OCI-LY3 (cell line): ENCODE measurements at regions not wholly inside any gene's neighbourhood (a gene's known extent, or its start where the extent isn't known, plus 50 kb on each side); places are given as distances from the start of the nearest gene placed in this dataset.

Experiments
- H2AFZ ChIP-seq: fragments of 200-600, 300-600 bp; shearing (Covaris generic); 2 replicates; pipeline ENCODE4 v1.6.0; 2014; ENCODE audit warnings: antibody characterized with exemption, low read depth, low read length
- H3K27ac ChIP-seq: fragments of 200-600, 300-600 bp; sonication (generic); 2 replicates; pipeline ENCODE4 v1.5.1; 2014; ENCODE audit warnings: mild to moderate bottlenecking, low read length, moderate library complexity, mixed read lengths
- H3K27me3 ChIP-seq: fragments of 200-600, 300-600 bp; sonication (generic); 2 replicates; pipeline ENCODE4 v1.6.1; 2014; ENCODE audit warnings: low read depth, low read length, mixed read lengths
- H3K36me3 ChIP-seq: fragments of 200-600, 300-600 bp; sonication (generic); replicated peaks from 2 replicates; pipeline ENCODE3; 2014; ENCODE audit warnings: low read depth, low read length, mixed read lengths
- H3K4me1 ChIP-seq: fragments of 300-600, 200-600 bp; sonication (generic); 2 replicates; pipeline ENCODE4 v1.6.1; 2014; ENCODE audit warnings: low read length, mixed read lengths
- H3K4me2 ChIP-seq: fragments of 200-600, 300-600 bp; sonication (generic); 2 replicates; pipeline ENCODE4 v1.6.1; 2014; ENCODE audit warnings: low read length, mixed read lengths
- H3K4me3 ChIP-seq: fragments of 300-600, 200-600 bp; sonication (generic); 2 replicates; pipeline ENCODE4 v1.5.1; 2014; ENCODE audit warnings: antibody characterized with exemption, mild to moderate bottlenecking, low read length, moderate library complexity
- H3K79me2 ChIP-seq: fragments of 300-600, 200-600 bp; shearing (Covaris generic); 2 replicates; pipeline ENCODE4 v1.6.1; 2014; ENCODE audit warnings: mild to moderate bottlenecking, low read length, mixed read lengths
- H3K9ac ChIP-seq: fragments of 300-600, 200-600 bp; shearing (Covaris generic); 2 replicates; pipeline ENCODE4 v1.6.0; 2014; ENCODE audit warnings: mild to moderate bottlenecking, low read length, moderate library complexity
- H3K9me3 ChIP-seq: fragments of 200-600, 300-600 bp; shearing (Covaris generic); 2 replicates; pipeline ENCODE4 v1.6.1; 2014; ENCODE audit warnings: low read length, mixed read lengths; ENCODE audit not compliant: insufficient read depth
- H4K20me1 ChIP-seq: fragments of 200-600, 300-600 bp; sonication (generic); 2 replicates; pipeline ENCODE4 v1.6.1; 2016; ENCODE audit warnings: low read length, mixed read lengths; ENCODE audit not compliant: insufficient read depth
- EZH2phosphoT487 ChIP-seq: fragments of 200-600 bp; shearing (Covaris generic); IDR thresholded peaks from 2 replicates; pipeline ENCODE4 v1.6.1; 2018; ENCODE audit warnings: antibody characterized with exemption, mixed run types, low read depth
- TF ChIP-seq, protein P1 (sequence below): fragments of 200-600, 300-600 bp; sonication (generic); IDR thresholded peaks from 2 replicates; pipeline ENCODE4 v1.5.1; 2014; ENCODE audit warnings: antibody characterized with exemption, low read length, low read depth

DNA sequence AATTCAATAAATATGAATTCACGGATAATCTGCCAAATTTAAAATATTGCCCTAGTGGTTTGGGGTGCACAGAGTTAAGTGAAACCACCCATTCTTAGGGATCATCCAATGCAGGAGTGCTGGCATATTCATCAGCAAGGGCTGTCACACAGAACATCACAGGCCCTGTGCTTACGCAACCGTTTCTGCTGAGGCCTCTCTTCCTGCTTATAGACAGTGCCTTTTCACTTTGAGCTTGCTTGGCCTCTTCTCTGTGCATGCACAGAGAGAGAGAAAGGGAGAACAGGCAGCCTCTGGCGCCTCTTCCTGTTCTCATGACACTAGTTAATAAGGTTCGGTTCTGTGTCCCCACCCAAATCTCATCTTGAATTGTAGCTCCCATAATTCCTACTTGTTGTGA is 366.3 kb downstream of the ICE1 start:
- Histone ChIP-seq H3K4me3 (no peak overlapping the region), H3K9ac (no peak overlapping the region), H3K9me3 (no peaks in the 10 kb centered on the region), H2AFZ (no peak overlapping the region), H3K4me1 (no peaks in the 10 kb centered on the region), H4K20me1 (no peaks in the 10 kb centered on the region), H3K36me3 (no peaks in the 10 kb centered on the region), H3K27me3 (no peaks in the 10 kb centered on the region), H3K4me2 (no peak overlapping the region), H3K79me2 (no peaks in the 10 kb centered on the region), H3K27ac (no peak overlapping the region)
- no peak for TF ChIP-seq EZH2phosphoT487
- TF ChIP-seq, protein P1, sequence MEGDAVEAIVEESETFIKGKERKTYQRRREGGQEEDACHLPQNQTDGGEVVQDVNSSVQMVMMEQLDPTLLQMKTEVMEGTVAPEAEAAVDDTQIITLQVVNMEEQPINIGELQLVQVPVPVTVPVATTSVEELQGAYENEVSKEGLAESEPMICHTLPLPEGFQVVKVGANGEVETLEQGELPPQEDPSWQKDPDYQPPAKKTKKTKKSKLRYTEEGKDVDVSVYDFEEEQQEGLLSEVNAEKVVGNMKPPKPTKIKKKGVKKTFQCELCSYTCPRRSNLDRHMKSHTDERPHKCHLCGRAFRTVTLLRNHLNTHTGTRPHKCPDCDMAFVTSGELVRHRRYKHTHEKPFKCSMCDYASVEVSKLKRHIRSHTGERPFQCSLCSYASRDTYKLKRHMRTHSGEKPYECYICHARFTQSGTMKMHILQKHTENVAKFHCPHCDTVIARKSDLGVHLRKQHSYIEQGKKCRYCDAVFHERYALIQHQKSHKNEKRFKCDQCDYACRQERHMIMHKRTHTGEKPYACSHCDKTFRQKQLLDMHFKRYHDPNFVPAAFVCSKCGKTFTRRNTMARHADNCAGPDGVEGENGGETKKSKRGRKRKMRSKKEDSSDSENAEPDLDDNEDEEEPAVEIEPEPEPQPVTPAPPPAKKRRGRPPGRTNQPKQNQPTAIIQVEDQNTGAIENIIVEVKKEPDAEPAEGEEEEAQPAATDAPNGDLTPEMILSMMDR, result no peak

DNA sequence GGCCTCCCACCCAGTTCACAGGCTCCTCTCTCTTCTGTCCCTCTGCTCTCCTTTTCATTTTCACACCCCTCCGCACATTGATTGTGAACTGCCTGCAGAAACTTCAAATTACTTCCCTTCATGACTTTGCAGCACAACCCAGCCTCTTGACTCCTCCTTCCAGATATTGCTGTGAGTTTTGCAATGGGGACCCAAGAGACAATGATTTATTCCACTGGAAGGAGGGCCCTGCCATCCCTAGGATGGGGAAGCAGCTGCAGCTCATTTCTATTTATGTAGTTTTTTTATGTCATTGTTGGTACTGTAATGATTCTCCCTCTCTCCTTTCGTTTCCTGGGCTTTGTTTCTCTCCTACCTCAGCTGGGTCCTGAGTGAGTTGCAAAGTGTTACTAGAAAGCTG is 364.9 kb downstream of the ICE1 start:
- H3K9ac ChIP-seq, result no peak overlapping the region
- no peaks in the 10 kb centered on the region for H3K36me3 ChIP-seq
- H3K4me2 ChIP-seq, result no peak overlapping the region
- no peaks in the 10 kb centered on the region for H3K9me3 ChIP-seq
- H3K4me3 ChIP-seq, result no peak overlapping the region
- H3K4me1 ChIP-seq, result no peaks in the 10 kb centered on the region
- TF ChIP-seq, protein P1, result no peak
- TF ChIP-seq EZH2phosphoT487, result no peak
- no peak overlapping the region for H2AFZ ChIP-seq
- no peaks in the 10 kb centered on the region for H3K79me2 ChIP-seq
- no peaks in the 10 kb centered on the region for H3K27me3 ChIP-seq
- no peak overlapping the region for H3K27ac ChIP-seq
- H4K20me1 ChIP-seq, result no peaks in the 10 kb centered on the region

DNA sequence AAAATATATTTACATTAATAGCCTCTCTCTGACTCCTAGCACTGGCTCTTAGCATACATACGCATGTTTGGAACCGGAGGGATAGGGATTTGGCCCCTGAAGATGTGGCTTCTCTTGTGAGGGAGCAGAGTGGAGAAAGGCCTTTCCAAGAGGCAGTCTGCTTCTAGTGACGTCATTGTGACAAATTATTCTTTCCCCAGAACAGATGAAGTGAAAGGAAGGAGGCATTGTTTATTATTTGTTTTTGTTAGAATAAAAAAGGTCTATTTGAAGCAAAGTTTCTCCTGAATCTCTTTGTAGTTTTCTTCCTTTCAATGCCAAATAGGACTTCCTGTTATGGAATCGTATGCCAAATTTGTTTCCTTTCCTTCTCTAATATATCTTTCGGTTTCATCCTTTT is 361.6 kb downstream of the ICE1 start:
- Histone ChIP-seq H3K27me3 (no peaks in the 10 kb centered on the region), H2AFZ (no peak overlapping the region), H3K79me2 (no peaks in the 10 kb centered on the region), H3K36me3 (no peaks in the 10 kb centered on the region), H3K4me3 (no peak overlapping the region), H3K9me3 (no peaks in the 10 kb centered on the region), H3K27ac (no peak overlapping the region), H3K4me1 (no peaks in the 10 kb centered on the region), H3K4me2 (no peak overlapping the region), H3K9ac (no peak overlapping the region), H4K20me1 (no peaks in the 10 kb centered on the region)
- no peak for TF ChIP-seq EZH2phosphoT487
- TF ChIP-seq, protein P1, result no peak

DNA sequence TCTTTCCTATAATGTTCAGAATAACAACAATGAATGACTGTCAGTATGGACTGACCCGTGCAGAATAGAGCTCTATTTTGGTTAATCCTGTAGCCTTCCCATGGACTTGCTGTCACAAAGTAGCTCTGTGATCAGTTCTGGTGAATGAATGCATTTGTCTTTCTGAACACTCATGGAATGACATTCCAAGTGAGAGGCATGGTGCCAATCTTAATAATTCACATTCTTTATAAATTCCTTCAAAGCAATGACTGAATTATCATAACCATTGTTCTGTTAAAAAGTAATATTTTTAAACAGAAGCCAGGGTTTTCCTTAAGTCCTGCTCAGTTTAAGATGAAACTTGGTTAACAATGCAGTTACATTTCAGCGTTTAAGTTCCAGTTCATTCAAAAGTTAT is 360.5 kb downstream of the ICE1 start:
- Histone ChIP-seq H2AFZ (no peak overlapping the region), H3K4me2 (no peak overlapping the region), H3K36me3 (no peaks in the 10 kb centered on the region), H4K20me1 (no peaks in the 10 kb centered on the region), H3K27me3 (no peaks in the 10 kb centered on the region), H3K9me3 (no peaks in the 10 kb centered on the region), H3K4me3 (no peak overlapping the region), H3K4me1 (no peaks in the 10 kb centered on the region), H3K9ac (no peak overlapping the region), H3K79me2 (no peaks in the 10 kb centered on the region), H3K27ac (no peak overlapping the region)
- TF ChIP-seq EZH2phosphoT487, result no peak
- TF ChIP-seq, protein P1, result no peak
